Hematopoietic multipotent progenitor cell treated with erythropoietin and hydrocortisone succinate and interleukin-3 and kit ligand, for 17 days (in vitro differentiated cells): ENCODE measurements at regions not wholly inside any gene's neighbourhood (a gene's known extent, or its start where the extent isn't known, plus 50 kb on each side); places are given as distances from the start of the nearest gene placed in this dataset.
A peak's percentile ranks its signal among the peaks of the same experiment; 100 is the strongest.
"Not testable (repeated sequence)": the region's sequence is repeated elsewhere in the genome, so short reads cannot be mapped to it uniquely, and the experiment has no call there.

Experiments
- DNase-seq: peaks from one replicate; pipeline ENCODE4 v3.0.0-alpha.2; 2015; ENCODE audit warnings: low spot score

DNA sequence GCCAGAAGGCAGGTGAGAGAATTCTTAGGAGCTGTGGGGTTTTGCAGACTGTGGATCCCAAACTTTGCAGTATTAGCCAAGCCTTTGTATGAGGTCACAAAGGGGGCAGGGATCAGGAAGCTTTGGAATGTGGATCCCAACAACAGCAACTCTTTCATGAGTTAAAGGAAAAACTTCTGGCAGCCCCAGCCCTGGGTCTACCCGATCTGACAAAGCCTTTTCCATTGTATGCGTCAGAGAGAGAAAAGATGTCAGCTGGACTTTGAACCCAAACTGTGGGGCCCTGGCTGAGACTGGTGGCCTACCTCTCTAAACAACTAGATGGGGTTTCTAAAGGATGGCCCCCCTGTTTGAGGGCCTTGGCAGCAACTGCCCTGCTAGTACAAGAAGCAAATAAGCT, 101.8 kb upstream of the OSBPL11 start:
- not testable (repeated sequence) for DNase-seq

DNA sequence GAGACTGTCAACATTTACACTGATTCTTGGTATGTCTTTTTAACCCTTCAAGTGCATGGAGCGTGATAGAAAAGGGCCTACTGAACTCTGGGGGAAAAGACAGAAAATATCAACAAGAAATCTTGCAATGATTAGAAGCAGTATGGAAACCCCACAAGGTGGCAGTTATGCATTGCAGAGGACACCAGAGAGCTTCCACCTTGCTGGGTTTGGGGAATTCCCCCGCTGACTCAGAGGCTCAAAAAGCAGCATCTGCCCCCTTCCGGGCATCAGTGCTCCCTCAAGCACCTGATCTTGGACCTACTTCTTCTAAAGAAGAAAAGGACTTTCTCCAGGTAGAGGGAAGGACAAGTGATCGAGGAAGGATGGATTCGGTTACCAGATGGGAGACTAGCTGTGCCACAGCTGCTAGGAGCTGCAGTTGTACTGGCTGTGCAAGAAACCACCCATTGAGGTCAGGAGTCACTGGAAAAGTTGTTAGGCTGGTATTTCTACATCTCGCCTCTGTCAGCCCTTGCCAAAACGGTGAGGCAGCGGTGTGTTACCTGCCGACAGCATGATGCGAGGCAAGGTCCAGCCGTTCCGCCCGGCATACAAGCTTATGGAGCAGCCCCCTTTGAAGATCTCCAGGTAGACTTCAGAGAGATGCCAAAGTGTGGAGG, 102.8 kb upstream of the OSBPL11 start:
- not testable (repeated sequence) for DNase-seq

DNA sequence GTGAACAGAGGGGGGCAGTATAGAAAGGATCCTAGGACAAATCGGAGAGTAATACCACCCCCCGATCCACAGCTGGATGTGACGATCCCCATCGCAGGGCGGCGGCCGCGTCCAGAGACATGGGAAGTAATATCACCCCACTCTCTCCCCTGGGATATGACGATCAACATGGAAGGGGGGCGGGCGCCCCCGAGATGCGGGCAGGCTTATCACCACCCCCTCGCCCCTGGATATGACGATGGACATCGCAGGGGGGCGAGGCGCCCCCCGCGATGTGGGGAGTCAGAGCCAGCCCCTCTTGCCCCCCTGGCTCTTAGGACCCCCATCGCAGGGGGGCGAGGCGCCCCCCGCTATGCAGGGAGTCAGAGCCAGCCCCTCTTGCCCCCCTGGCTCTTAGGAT, 120.4 kb upstream of the OSBPL11 start:
- DNase-seq: no peak

DNA sequence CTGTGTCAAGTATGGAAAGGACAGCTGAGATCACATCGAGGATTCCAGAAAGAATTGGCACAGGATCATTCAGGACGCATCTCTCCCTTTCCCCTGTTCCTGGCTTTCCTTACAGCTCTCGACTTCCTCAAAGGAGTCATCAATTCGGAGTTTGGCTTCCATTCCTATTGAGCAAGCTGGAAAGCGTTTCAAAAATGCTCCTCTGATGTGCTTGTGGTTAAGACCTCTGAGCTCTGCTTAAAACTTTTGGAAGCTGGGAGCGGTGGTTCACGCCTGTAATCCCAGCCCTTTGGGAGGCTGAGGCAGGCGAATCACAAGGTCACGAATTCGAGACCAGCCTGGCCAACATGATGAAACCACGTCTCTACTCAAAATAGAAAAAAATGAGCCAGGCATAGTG, 136.9 kb upstream of the OSBPL11 start:
- DNase-seq: not testable (repeated sequence)

DNA sequence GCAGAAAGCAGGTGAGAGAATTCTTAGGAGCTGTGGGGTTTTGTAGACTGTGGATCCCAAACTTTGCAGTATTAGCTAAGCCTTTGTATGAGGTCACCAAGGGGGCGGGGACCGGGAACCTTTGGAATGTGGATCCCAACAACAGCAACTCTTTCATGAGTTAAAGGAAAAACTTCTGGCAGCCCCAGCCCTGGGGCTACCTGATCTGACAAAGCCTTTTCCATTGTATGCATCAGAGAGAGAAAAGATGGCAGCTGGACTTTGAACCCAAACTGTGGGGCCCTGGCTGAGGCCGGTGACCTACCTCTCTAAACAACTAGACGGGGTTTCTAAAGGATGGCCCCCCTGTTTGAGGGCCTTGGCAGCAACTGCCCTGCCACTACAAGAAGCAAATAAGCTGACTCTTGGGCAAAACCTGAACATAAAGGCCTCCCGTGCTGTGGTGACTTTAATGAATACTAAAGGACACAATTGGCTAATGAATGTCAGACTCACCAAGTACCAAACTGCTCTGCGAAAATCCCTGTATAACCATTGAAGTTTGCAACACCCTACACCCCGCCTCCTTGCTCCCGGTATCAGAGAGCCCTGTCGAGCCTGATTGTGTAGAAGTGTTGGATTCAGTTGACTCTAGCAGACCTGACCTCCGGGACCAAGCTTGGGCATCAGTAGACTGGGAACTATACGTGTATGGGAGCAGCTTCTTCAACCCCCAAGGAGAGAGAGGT, 146.9 kb upstream of the OSBPL11 start:
- not testable (repeated sequence) for DNase-seq

DNA sequence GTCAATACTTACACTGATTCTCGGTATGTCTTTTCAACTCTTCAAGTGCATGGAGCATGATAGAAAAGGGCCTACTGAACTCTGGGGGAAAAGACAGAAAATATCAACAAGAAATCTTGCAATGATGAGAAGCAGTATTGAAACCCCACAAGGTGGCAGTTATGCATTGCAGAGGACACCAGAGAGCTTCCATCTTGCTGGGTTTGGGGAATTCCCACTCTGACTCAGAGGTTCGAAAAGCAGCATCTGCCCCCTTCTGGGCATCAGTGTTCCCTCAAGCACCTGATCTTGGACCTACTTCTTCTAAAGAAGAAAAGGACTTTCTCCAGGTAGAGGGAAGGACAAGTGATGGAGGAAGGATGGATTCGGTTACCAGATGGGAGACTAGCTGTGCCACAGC, 147.5 kb upstream of the OSBPL11 start:
- not testable (repeated sequence) for DNase-seq

DNA sequence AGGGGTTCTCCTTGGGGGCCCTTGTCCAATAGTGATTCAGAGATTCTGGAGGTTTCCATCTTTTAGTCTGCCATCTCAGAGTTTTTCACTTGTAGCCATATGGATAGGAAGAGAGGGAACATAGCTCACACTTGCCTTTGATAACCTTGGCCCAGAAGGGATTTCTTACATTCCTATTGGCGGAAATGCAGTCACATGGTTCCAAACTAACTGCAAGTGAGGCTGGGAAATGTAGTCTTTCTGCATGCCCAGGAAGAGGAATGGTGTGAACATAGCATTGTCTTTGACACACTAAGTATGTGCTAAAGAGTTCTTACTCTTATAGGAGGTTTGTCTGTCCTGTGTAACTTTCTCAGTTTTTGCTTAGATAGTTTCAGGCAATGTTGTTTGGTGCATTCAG, 161.8 kb upstream of the OSBPL11 start:
- DNase-seq: not testable (repeated sequence)

DNA sequence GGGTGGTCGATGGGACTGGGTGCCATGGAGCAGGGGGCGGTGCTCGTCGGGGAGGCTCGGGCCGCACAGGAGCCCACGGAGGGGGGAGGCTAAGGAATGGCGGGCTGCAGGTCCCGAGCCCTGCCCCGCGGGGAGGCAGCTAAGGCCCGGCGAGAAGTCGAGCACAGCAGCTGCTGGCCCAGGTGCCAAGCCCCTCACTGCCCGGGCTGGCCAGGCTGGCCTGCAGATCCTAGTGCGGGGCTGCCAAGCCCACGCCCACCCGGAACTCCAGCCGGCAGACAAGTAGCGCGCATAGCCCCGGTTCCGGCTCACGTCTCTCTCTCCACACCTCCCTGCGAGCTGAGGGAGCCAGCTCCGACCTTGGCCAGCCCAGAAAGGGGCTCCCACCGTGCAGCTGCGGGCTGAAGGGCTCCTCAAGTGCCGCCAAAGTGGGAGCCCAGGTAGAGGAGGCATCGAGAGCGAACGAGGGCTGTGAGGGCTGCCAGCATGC, 163.4 kb upstream of the OSBPL11 start:
- DNase-seq: not testable (repeated sequence)

DNA sequence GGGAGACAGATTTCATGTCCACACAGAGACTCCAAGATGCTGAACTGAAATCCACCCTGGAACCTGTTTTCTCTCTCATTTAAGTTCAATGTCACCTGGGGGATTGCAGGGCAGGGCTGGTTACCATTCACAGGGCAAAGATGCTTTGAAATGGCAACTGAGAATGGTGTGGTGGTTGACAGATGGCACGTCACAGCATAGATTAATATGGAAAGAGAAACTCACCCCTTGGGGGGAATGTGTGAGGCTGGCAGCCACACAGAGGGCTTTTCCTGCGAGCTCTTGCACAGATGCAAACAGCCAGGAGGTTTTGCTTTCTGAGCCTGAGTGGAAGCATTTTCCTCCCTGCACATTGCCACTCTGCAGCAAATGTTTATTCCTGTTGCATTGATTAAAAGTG, 167.3 kb upstream of the OSBPL11 start:
- not testable (repeated sequence) for DNase-seq

DNA sequence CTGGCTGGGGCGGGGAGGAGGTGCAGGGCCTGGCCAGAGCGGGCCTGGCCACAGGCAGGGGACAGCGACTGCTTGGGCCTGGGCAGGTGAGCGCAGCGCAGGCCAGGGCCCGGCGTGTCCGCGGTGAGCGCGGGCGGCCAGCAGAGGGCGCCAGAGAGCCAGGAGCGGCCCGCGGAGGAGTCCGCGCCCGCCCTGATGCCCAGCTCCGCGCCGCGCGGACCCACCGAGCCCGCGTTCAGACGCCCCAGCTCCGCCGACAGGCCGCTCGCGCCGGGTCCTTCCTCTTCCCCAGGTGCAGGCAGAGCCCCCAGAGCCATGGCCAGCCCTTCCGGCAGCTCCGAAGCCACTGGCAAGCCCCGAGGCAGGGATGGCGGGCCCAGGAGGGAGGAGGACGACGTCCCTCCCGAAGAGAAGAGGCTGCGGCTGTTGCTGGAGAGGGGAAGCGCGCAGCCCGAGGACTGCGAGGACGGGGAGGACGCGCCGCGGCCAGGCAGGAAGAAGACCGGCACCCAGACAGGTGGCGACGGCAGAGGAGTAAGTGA, 171.1 kb upstream of the OSBPL11 start:
- DNase-seq: peak; percentile 20

DNA sequence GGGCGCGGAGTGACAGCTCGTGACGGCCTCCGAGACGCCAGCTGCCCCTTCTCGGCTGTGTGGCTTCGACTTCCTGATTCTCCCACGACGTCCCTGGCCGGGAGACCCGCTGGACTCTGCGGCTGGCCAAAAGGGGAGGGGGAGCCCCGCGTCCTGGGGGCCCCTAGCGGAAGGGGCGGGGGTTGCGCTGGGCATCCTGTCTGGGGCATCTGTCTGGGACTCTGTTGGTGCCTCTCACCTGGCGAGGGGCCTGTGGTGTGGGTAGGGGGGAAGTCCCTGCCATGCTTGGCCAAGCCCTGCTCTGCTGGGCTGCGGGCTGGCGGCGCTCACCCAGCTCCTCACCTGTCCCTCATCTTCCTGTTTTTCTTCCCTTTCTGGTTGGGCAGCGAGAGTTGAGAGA, 171.6 kb upstream of the OSBPL11 start:
- not testable (repeated sequence) for DNase-seq

DNA sequence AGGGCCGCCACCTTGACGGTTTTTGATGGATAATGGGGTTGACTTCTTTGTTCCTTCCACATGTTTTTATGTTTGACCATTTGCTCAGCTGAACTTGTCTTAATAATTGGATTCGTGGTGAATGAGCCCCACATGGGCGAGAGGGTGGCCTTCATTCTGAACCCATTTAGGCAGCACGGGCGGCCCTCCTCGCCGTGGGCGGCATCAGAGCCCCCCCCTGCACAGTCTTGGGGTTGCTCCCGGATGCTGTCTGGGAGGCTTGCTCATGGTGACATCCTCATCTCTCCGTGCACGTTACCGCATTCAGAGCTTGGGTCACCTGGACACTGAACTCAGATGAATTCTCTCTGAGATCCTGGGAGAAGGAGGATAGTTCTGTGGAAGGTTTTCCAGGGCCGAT, 172.3 kb upstream of the OSBPL11 start:
- DNase-seq: no peak

DNA sequence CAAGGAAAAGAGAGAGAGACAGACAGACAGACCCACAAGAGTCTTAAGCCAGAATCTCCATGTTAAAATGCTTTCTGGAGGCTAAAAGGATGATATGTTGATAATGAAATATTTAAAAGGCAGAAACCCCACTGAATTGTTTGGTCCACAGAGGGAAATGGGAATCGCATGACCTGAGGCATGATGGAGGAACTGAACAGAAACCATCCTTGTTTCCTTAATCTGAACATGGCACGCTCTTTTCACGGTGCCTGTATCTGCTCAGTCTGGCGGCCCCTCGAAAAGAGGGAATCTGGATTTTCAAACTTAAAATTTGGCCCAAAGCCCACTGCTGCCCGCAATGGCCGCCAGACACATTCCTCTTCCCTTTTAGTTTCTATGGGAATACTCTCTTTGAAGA, 173.5 kb upstream of the OSBPL11 start:
- DNase-seq: not testable (repeated sequence)

DNA sequence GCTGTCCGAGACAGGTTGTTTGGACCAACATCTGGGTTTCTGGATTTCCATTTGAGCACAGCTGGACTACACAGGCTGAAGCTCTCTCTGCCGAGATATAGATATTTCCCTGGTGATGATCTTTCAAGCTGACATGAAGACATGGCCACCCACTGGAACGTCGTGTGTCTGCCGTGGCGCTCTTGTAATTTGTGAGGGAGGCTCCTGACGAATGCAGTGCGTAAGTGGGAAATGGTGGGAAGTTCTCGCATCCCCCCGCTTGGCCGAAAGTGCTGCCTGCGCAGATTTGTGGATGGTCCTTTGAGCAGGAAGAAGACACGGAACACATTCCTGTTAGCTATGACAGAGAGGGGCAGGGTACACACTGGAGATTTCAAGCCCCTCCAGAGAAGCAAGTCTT, 176.2 kb upstream of the OSBPL11 start:
- DNase-seq: not testable (repeated sequence)

DNA sequence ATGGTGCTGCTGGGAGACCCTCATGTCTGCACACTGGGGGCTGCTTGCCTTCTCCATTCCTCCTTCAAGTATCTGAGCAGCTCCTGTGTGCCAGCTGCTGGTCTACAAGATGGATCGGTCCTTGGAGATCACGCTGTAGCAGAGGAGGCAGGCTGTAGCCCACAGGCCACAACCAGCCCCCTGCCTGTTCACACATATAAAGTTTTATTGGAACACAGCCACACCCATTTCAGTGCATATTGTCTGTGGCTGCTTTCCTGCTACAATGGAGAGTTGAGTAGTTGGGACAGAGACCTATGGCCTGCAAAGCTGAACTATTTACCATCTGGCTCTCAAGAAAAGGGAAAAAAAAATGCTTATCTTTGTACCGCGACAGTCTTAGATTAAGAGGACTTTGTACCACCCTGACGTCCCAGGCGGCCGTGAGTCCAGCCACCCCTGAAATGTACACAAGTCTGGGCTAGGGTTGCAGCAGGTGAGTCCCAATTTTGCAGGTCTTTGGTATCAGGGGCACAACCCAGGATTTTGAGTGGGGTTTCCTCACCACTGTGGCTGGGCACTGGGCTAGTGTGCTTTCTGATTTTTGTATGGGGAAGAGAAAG, 179.2 kb upstream of the OSBPL11 start:
- not testable (repeated sequence) for DNase-seq

DNA sequence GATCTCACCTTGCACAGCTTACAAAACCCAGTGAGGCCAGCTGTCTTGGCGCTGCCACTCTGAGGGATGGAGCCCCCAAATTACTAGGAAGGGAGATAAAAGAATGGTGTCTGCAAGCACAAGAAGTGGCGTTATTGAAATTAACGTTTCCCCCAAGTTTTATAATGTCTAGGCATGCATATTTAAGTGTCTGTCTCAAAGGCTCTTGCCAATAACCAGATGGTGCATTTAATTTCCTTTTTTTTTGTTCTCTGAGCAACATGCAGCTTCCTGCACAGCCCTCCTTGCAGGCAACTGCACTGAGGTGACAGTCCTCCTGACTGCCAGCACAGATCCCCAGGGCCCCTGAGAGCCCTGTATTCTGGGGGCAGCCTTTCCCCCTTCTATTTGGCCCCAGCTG, 179.8 kb upstream of the OSBPL11 start:
- DNase-seq: not testable (repeated sequence)

DNA sequence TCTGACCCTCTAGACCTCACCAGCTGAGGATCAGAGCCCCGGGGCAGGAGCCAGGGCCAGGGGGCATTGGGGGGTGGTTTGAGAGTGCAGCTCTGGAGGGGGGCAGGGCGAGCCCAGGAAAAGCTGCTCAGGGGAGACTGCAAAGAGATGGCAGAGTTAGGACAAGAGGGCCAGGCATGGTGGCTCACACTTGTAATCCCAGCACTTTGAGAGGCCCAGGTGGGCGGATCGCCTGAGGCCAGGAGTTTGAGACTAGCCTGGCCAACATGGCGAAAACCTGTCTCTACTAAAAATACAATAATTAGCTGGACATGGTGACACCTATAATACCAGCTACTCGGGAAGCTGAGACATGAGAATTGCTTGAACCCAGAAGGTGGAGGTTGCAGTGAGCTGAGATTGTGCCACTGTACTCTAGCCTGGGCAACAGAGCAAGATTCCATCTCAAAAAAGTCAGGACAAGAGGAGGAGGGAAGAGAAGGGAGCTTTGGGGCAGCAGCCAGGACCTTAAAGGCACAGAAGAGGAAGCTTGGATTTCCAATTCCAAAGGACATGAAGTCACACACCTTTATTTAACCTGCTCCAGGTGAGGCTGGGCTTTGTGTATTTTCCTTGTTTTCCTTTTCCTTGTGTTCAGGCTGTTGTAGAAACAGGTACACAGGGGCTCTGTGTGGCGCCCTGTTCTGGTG, 180.5 kb upstream of the OSBPL11 start:
- not testable (repeated sequence) for DNase-seq

DNA sequence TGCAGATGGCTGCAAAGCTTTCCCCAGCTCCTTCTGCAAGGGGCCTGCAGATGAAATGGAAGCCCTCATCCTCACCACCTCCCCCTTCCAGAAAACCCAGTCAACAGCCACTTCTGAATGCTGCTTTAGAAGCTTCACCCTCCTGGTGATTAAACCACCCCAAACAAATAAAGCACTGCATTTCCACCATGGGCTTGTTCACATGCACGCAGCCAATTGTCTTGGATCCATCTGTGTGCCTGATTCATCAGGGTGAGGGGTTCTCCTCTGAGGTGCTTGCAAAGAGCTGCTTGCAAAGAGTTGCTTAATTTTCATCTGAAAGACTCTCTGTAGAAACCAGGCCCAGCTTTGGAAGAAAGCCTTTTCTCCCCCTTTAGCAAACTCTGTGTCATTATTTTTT, 184.0 kb upstream of the OSBPL11 start:
- not testable (repeated sequence) for DNase-seq

DNA sequence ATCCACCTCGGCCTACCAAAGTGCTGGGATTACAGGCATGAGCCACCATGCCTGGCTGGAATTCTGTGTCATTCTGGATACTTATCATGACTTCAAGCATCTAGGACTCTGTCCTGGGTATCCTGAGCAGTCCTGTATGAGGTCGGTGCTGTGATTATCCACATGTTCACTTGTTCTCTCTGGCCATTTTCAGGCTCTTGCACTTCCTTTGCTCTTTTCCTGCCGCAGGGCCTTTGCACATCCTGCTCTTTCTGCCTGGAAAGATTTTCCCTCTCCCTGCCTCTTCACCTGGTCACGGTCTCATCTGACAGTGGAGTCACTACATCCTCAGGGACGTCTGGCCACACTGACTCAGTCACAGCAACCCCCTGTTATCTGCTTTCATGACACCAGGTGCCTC, 184.6 kb upstream of the OSBPL11 start:
- not testable (repeated sequence) for DNase-seq

DNA sequence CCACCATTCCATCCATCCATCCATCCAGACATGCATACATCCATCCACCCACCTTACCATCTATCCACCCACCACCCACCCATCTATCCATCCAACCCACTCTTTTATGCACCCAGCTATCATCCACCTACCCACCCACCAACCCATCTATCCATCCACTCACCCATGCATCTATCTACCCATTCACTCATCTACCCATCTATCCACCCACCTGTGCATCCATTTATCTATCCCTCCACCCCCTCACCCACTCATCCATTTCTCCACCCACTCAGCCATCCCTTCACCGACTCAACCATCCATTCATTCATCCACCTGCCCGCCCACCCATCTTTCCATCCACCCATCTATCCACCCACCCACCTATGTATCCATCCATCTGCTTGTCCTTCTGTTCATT, 186.4 kb upstream of the OSBPL11 start:
- DNase-seq: not testable (repeated sequence)

DNA sequence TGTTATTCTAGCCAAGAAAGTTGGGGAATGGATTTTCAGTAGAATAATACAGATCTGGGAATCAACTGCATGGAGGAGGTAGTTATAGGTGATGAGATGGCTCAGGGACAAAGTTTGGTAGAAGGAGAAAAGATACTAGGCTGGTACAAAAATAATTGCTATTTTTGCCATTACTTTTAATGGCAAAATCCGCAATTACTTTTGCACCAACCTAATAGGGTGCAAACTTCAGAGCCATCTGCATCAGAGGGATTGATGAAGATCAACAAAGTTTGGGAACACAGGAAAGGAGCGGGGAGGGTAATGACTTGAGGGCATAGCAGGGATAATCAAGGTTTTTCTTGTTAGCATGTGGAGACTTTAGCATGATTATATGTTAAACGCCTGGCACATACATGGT, 178.7 kb upstream of the ROPN1B start:
- not testable (repeated sequence) for DNase-seq

DNA sequence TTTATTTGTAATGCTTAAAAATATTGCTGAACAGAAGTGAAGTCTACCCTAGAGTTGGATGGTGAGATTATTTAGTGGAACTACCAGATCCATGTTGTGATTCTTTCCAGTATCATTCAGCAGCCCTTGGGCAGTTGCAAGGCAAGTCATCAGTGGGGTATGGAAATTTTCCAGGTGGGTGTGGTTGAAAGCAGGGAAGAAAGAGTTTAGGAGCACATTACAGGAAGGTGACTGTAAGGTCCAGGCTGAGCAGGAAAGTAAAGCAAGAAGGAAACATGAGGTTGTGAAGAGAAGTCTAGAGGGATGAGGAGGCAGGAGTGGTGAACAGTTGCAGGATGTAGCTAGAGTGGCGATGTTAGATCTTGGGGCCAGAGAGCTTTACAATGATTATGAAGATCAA, 178.0 kb upstream of the ROPN1B start:
- DNase-seq: not testable (repeated sequence)
